Tibial nerve (tissue), 4 donors: ENCODE measurements at regions not wholly inside any gene's neighbourhood (a gene's known extent, or its start where the extent isn't known, plus 50 kb on each side); places are given as distances from the start of the nearest gene placed in this dataset.

Experiments
- DNase-seq, 2 donors: peaks; one replicate each; pipeline ENCODE4 v3.0.0-alpha.2; 2019; ENCODE audit warnings: low spot score in 2 of 2
- H3K27ac ChIP-seq, 4 donors: fragments of 200-600 bp; sonication (generic) in 3 of 4; one replicate each; pipeline ENCODE4 v1.5.1; 2017 to 2019; ENCODE audit warnings: mild to moderate bottlenecking in 1 of 4
- H3K27me3 ChIP-seq, 2 donors: fragments of 200-600 bp; sonication (generic) in 1 of 2; one replicate each; pipeline versions ENCODE4 v1.5.1 to v1.6.0; 2017 to 2019
- H3K36me3 ChIP-seq, 3 donors: fragments of 200-600 bp; sonication (generic); one replicate each; pipeline ENCODE4 v1.5.1; 2018 to 2019
- H3K4me1 ChIP-seq, 4 donors: fragments of 200-600 bp; sonication (generic) in 3 of 4; one replicate each; pipeline ENCODE4 v1.5.1; 2017 to 2019
- H3K4me3 ChIP-seq, 4 donors: fragments of 200-600 bp; sonication (generic) in 3 of 4; one replicate each; pipeline ENCODE4 v1.5.1; 2017 to 2019; ENCODE audit warnings: mild to moderate bottlenecking in 1 of 4, moderate library complexity in 1 of 4
- H3K9me3 ChIP-seq, 4 donors: fragments of 200-600 bp; sonication (generic) in 3 of 4; one replicate each; pipeline ENCODE4 v1.5.1; 2017 to 2019
- EP300 ChIP-seq, 2 donors: sonication (generic); formaldehyde crosslinking; IDR thresholded peaks; one replicate each; pipeline ENCODE4 v1.6.1; 2017; ENCODE audit warnings: antibody characterized with exemption in 2 of 2, mild to moderate bottlenecking in 1 of 2
- POLR2A ChIP-seq, 2 donors: fragments of 450-650 bp; IDR thresholded peaks; one replicate each; pipeline ENCODE4 v1.6.1; 2017; ENCODE audit warnings: antibody characterized with exemption in 2 of 2, mild to moderate bottlenecking in 2 of 2, moderate library complexity in 2 of 2
- WGBS, 2 donors: methylation state at CpG; one replicate each; pipeline ENCODE4 v1.1.5; 2018; 5-methylcytosine and 5-hydroxymethylcytosine counted together
- TF ChIP-seq, protein P1 (sequence below), 5 experiments: fragments of 200-600 bp in 3 of 5; fragments of 450-650 bp in 2 of 5; sonication (generic) in 3 of 5; IDR thresholded peaks; one replicate each; pipeline ENCODE4 v1.5.1; 2016 to 2019; ENCODE audit warnings: antibody characterized with exemption in 5 of 5, mild to moderate bottlenecking in 3 of 5, moderate library complexity in 2 of 5

DNA sequence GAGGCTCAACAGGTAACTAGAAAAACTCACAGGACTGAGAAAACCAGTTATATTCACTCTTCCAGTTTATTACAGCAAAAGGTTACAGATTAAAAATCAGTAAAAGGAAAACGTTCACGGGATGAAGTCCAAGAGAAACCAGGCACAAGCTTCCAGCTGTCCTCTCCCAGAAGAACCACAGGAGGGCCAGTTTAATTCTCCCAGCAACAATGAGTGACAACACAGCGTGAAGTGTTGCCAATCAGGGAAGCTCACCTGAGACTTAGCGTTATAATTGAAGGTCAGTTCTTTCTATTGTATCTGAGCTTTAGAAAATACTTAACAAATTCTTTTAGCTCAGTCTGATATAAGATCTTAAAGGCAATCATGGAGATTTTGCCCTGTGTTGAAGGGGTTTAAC is 65.2 kb upstream of the TNR start:
- Histone ChIP-seq H3K36me3 (no peaks in the 10 kb centered on the region), H3K27me3 (no peaks in the 10 kb centered on the region), H3K4me3 (no peak overlapping the region), H3K4me1 (no peaks in the 10 kb centered on the region), H3K27ac (no peak overlapping the region), H3K9me3 (no peaks in the 10 kb centered on the region)
- DNase-seq = no peak
- TF ChIP-seq POLR2A (IDR thresholded peaks at IDR 0.05) (no peak), EP300 (IDR thresholded peaks at IDR 0.05) (no peak)
- TF ChIP-seq, protein P1, sequence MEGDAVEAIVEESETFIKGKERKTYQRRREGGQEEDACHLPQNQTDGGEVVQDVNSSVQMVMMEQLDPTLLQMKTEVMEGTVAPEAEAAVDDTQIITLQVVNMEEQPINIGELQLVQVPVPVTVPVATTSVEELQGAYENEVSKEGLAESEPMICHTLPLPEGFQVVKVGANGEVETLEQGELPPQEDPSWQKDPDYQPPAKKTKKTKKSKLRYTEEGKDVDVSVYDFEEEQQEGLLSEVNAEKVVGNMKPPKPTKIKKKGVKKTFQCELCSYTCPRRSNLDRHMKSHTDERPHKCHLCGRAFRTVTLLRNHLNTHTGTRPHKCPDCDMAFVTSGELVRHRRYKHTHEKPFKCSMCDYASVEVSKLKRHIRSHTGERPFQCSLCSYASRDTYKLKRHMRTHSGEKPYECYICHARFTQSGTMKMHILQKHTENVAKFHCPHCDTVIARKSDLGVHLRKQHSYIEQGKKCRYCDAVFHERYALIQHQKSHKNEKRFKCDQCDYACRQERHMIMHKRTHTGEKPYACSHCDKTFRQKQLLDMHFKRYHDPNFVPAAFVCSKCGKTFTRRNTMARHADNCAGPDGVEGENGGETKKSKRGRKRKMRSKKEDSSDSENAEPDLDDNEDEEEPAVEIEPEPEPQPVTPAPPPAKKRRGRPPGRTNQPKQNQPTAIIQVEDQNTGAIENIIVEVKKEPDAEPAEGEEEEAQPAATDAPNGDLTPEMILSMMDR (IDR thresholded peaks at IDR 0.05) = no peak
- WGBS, 2 donors = 32 to 36% methylated on average over 4 of the region's 4 CpGs

DNA sequence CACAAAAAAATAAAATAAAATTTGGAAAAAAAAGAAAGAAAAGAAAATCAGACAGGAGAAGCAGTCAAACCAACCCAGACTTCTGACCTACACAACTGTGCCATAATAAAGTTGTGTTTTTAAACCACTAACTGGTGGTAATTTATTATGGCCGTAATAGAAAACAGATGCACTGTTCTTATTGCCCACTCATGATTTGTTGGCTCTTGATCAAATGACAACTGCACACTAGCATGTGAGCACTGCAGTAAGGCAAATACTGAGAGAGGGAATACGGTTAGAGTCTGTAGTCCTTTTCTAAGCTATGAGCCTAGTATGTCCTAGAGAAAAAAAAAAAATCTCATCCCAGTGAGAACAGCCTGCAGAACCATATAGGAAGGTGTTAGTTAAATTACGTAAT is 61.2 kb upstream of the TNR start:
- H3K9me3 ChIP-seq = no peaks in the 10 kb centered on the region
- H3K27me3 ChIP-seq = no peaks in the 10 kb centered on the region
- DNase-seq = no peak
- 57 to 64% methylated on average over 3 of the region's 3 CpGs for WGBS, 2 donors
- no peaks in the 10 kb centered on the region for H3K4me1 ChIP-seq
- H3K36me3 ChIP-seq = no peaks in the 10 kb centered on the region
- TF ChIP-seq, protein P1 (IDR thresholded peaks at IDR 0.05) = no peak
- TF ChIP-seq POLR2A (IDR thresholded peaks at IDR 0.05) (no peak), EP300 (IDR thresholded peaks at IDR 0.05) (no peak)
- no peak overlapping the region for H3K4me3 ChIP-seq
- no peak overlapping the region for H3K27ac ChIP-seq

DNA sequence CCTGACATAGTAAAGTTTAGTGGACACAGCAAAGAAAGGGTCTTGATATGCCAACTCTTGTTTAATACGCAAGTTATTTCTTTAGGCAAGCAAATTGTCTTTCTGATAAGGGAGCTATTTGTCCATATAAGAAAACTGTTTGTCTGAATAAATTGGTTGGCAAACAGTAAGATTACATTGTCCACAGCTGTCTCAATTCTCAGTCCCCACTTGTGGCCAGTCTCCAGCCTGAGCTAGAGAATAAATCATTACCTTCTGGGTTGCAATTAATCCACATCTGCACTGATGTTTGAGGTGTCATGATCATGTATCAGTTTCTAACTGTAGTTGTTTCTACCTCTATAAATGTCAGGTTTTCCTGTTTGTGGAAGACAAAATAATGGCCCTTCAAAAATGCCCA is 60.0 kb upstream of the TNR start:
- Histone ChIP-seq H3K36me3 (no peaks in the 10 kb centered on the region), H3K4me3 (no peak overlapping the region), H3K27me3 (no peaks in the 10 kb centered on the region), H3K4me1 (no peaks in the 10 kb centered on the region), H3K9me3 (no peaks in the 10 kb centered on the region), H3K27ac (no peak overlapping the region)
- no peak for TF ChIP-seq EP300 (IDR thresholded peaks at IDR 0.05)
- TF ChIP-seq, protein P1 (IDR thresholded peaks at IDR 0.05) = no peak
- DNase-seq = no peak
- WGBS, 2 donors = 64 to 74% methylated on average over 1 of the region's 1 CpG

DNA sequence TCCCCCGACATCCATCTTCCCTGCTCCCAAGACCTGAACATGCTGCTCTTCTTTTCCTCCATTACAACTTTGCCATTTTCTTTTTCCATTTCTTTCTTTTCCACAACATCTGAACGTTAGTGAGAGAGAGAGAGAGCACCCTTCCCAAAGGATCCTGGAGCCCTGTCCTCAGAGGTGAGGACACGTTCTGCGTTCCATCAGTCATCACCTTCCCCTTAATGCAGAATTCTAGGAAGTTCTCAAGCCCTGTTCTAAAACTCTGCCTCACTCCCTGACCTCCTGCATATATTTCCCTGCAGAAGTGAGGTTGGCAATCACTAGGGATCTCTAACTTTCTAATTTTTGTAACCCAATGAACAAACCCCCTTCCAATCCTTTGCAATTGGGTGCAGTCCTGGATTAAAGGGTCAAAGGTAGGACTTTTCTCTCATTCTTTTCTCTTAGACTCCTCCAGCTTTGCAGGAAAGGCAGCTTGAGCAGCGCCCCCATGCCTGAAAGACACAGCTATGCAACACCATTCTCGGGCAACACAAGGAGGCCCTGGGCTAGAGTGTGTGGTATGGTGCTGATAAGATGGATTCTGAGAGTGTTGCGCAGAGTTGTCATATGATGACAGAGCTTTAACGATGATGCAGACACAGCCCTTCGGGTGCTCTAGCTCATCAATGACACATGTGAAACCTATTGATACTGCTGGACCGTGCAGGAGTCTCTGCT is 59.2 kb upstream of the TNR start:
- Histone ChIP-seq H3K27me3 (no peaks in the 10 kb centered on the region), H3K4me3 (no peak overlapping the region), H3K9me3 (no peaks in the 10 kb centered on the region), H3K27ac (no peak overlapping the region), H3K4me1 (no peaks in the 10 kb centered on the region), H3K36me3 (no peaks in the 10 kb centered on the region)
- no peak for DNase-seq
- no peak for TF ChIP-seq EP300 (IDR thresholded peaks at IDR 0.05)
- TF ChIP-seq, protein P1 (IDR thresholded peaks at IDR 0.05) = no peak
- TF ChIP-seq POLR2A (IDR thresholded peaks at IDR 0.05) = no peak
- 75 to 77% methylated on average over 10 of the region's 10 CpGs for WGBS, 2 donors

DNA sequence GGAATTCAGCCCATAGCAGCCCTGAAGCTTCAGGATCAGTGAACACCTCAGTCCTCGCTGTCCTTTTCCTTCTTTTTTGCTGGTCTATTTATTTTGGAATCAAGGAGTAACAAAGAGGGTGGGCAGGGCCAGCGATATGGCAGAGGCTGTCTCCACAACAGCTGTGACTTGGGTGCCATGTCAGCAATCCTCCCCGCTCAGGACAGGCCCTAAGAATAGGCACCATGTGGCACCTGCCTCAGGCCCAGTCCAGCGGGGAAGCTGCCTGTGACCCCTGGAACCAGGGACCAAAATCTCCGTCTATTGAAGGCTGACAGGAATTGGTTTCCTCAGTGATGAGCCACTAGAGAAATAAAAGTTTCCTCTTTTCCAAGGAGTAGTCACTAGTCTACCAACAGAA is 58.6 kb upstream of the TNR start:
- no peaks in the 10 kb centered on the region for H3K27me3 ChIP-seq
- TF ChIP-seq POLR2A (IDR thresholded peaks at IDR 0.05) = no peak
- TF ChIP-seq, protein P1 (IDR thresholded peaks at IDR 0.05) = no peak
- TF ChIP-seq EP300 (IDR thresholded peaks at IDR 0.05) = no peak
- no peak for DNase-seq
- peaks cover 0 to 2% (median 0%) of the 10 kb centered on the region in 4 donors for H3K9me3 ChIP-seq
- no peak overlapping the region for H3K27ac ChIP-seq
- WGBS, 2 donors = 69 to 85% methylated on average over 5 of the region's 5 CpGs
- no peak overlapping the region for H3K4me3 ChIP-seq
- H3K36me3 ChIP-seq = no peaks in the 10 kb centered on the region
- no peaks in the 10 kb centered on the region for H3K4me1 ChIP-seq
